H9 (cell line): ENCODE measurements at regions not wholly inside any gene's neighbourhood (a gene's known extent, or its start where the extent isn't known, plus 50 kb on each side); places are given as distances from the start of the nearest gene placed in this dataset.

Source experiments
- DNase-seq: peaks from one replicate; pipeline ENCODE4 v3.0.0-alpha.2; 2017
- H2AFZ ChIP-seq: one replicate; pipeline ENCODE4 v1.6.1; 2013; ENCODE audit warnings: mild to moderate bottlenecking, low read length, control low read depth, moderate library complexity
- H2AK5ac ChIP-seq: 2 replicates; pipeline ENCODE4 v1.6.1; 2013; ENCODE audit warnings: low read length, control low read depth, mixed read lengths; ENCODE audit not compliant: insufficient read length
- H2BK120ac ChIP-seq: one replicate; pipeline ENCODE4 v1.6.1; 2013; ENCODE audit warnings: low read depth, mild to moderate bottlenecking, low read length, control low read depth, inconsistent platforms; ENCODE audit not compliant: poor library complexity, severe bottlenecking
- H2BK12ac ChIP-seq: 2 replicates; pipeline ENCODE4 v1.6.1; 2013; ENCODE audit warnings: low read length, control low read depth, mixed read lengths, low read depth; ENCODE audit not compliant: insufficient read length
- H2BK15ac ChIP-seq: 2 replicates; pipeline ENCODE4 v1.6.1; 2013; ENCODE audit warnings: low read depth, low read length, control low read depth
- H2BK20ac ChIP-seq: one replicate; pipeline ENCODE4 v1.6.1; 2013; ENCODE audit warnings: low read depth, mild to moderate bottlenecking, low read length, control low read depth, inconsistent platforms; ENCODE audit not compliant: poor library complexity, severe bottlenecking
- H2BK5ac ChIP-seq: 2 replicates; pipeline ENCODE4 v1.6.1; 2013; ENCODE audit warnings: low read length, control low read depth, mixed read lengths; ENCODE audit not compliant: insufficient read length
- H3K14ac ChIP-seq: 2 replicates; pipeline ENCODE4 v1.6.1; 2013; ENCODE audit warnings: low read length, control low read depth; ENCODE audit not compliant: insufficient read depth
- H3K18ac ChIP-seq: 2 replicates; pipeline ENCODE4 v1.6.1; 2013; ENCODE audit warnings: low read depth, mild to moderate bottlenecking, mixed read lengths, low read length, control low read depth; ENCODE audit not compliant: insufficient read length
- H3K23ac ChIP-seq: 2 replicates; pipeline ENCODE4 v1.6.1; 2013; ENCODE audit warnings: low read length, control low read depth, mixed read lengths, low read depth; ENCODE audit not compliant: insufficient read length
- H3K23me2 ChIP-seq: 2 replicates; pipeline ENCODE4 v1.6.1; 2013; ENCODE audit warnings: low read depth, mild to moderate bottlenecking, mixed read lengths, low read length, control low read depth; ENCODE audit not compliant: insufficient read length, poor library complexity, severe bottlenecking
- H3K27ac ChIP-seq: 2 replicates; pipeline ENCODE4 v1.5.1; 2013; ENCODE audit warnings: low read length, control low read depth, mixed read lengths, low read depth; ENCODE audit not compliant: insufficient read length
- H3K27me3 ChIP-seq: 2 replicates; pipeline ENCODE4 v1.6.1; 2013; ENCODE audit warnings: low read length, control low read depth, inconsistent platforms; ENCODE audit not compliant: insufficient read depth
- H3K4ac ChIP-seq: 2 replicates; pipeline ENCODE4 v1.6.1; 2013; ENCODE audit warnings: low read depth, mild to moderate bottlenecking, control low read depth, inconsistent platforms, low read length, moderate library complexity
- H3K4me1 ChIP-seq: 2 replicates; pipeline ENCODE4 v1.6.1; 2013; ENCODE audit warnings: low read length, control low read depth, inconsistent platforms; ENCODE audit not compliant: insufficient read depth
- H3K4me2 ChIP-seq: 2 replicates; pipeline ENCODE4 v1.6.1; 2013; ENCODE audit warnings: low read length, control low read depth, mixed read lengths; ENCODE audit not compliant: insufficient read length, insufficient read depth
- H3K56ac ChIP-seq: 2 replicates; pipeline ENCODE4 v1.6.1; 2013; ENCODE audit warnings: low read depth, mild to moderate bottlenecking, mixed read lengths, low read length, control low read depth; ENCODE audit not compliant: insufficient read length
- H3K79me1 ChIP-seq: 2 replicates; pipeline ENCODE4 v1.6.1; 2013; ENCODE audit warnings: low read depth, mild to moderate bottlenecking, moderate library complexity, low read length, control low read depth, inconsistent platforms; ENCODE audit not compliant: insufficient read depth, poor library complexity, severe bottlenecking
- H3K79me2 ChIP-seq: 2 replicates; pipeline ENCODE4 v1.6.1; 2013; ENCODE audit warnings: low read length, control low read depth, inconsistent platforms; ENCODE audit not compliant: insufficient read depth
- H3K9ac ChIP-seq: 2 replicates; pipeline ENCODE4 v1.6.1; 2013; ENCODE audit warnings: low read length, control low read depth, mixed read lengths; ENCODE audit not compliant: insufficient read length; ENCODE audit errors: extremely low read depth
- H3K9me3 ChIP-seq: one replicate; pipeline ENCODE4 v1.6.1; 2013; ENCODE audit warnings: low read depth, low read length, inconsistent platforms; ENCODE audit not compliant: control insufficient read depth
- H3T11ph ChIP-seq: one replicate; pipeline ENCODE4 v1.6.1; 2013; ENCODE audit warnings: mild to moderate bottlenecking, low read length, control low read depth, inconsistent platforms
- H4K20me1 ChIP-seq: one replicate; pipeline ENCODE4 v1.6.1; 2013; ENCODE audit not compliant: control insufficient read depth, insufficient read length, insufficient read depth
- H4K5ac ChIP-seq: 2 replicates; pipeline ENCODE4 v1.6.1; 2013; ENCODE audit warnings: low read depth, mild to moderate bottlenecking, mixed read lengths, low read length, control low read depth; ENCODE audit not compliant: insufficient read length
- H4K8ac ChIP-seq: replicated peaks from 2 replicates; pipeline ENCODE4 v1.6.1; 2013; ENCODE audit warnings: low read length, control low read depth, mixed read lengths, low read depth; ENCODE audit not compliant: insufficient read length
- H4K91ac ChIP-seq: 2 replicates; pipeline ENCODE4 v1.6.1; 2013; ENCODE audit warnings: low read depth, mild to moderate bottlenecking, moderate library complexity, mixed read lengths, low read length, control low read depth; ENCODE audit not compliant: insufficient read length
- H3K27ac Mint-ChIP-seq, 3 experiments: 2 replicates in 2 of 3; 3 replicates in 1 of 3; pipeline ENCODE4 v1.8.0; 2020 to 2021; ENCODE audit warnings: mixed read lengths in 3 of 3, mild to moderate bottlenecking in 1 of 3, moderate library complexity in 1 of 3
- H3K27me3 Mint-ChIP-seq: 2 replicates; pipeline ENCODE4 v1.8.0; 2021; ENCODE audit warnings: low read depth, mild to moderate bottlenecking, moderate library complexity, mixed read lengths
- H3K36me3 Mint-ChIP-seq, 3 experiments: 2 replicates in 2 of 3; 3 replicates in 1 of 3; pipeline ENCODE4 v1.8.0; 2020 to 2021; ENCODE audit warnings: low read depth in 3 of 3, mixed read lengths in 3 of 3; ENCODE audit not compliant: insufficient read depth in 1 of 3
- H3K4me1 Mint-ChIP-seq, 2 experiments: 2 replicates each; pipeline ENCODE4 v1.8.0; 2020; ENCODE audit warnings: mixed read lengths in 2 of 2
- H3K4me3 Mint-ChIP-seq, 2 experiments: 2 replicates in 1 of 2; 3 replicates in 1 of 2; pipeline ENCODE4 v1.8.0; 2020 to 2021; ENCODE audit warnings: mild to moderate bottlenecking in 2 of 2, mixed read lengths in 2 of 2, moderate library complexity in 1 of 2
- H3K9me3 Mint-ChIP-seq, 2 experiments: 2 replicates in 1 of 2; 3 replicates in 1 of 2; pipeline ENCODE4 v1.8.0; 2020; ENCODE audit warnings: mild to moderate bottlenecking in 2 of 2, mixed read lengths in 2 of 2, moderate library complexity in 1 of 2
- CTCF ChIP-seq: fragments of 200-600 bp; sonication (generic); conservative IDR thresholded peaks from 3 replicates; pipeline ENCODE4 v1.8.0; 2021; ENCODE audit warnings: antibody characterized with exemption, mild to moderate bottlenecking
- WGBS: extraction: QIAGEN DNeasy Blood & Tissue Kit; methylation state at CpG from one replicate; pipeline ENCODE4 v1.1.7; 2013; ENCODE audit warnings: missing lambda C conversion rate, low lambda C conversion rate, mixed read lengths; ENCODE audit not compliant: insufficient read length; ENCODE audit errors: extremely low coverage; 5-methylcytosine and 5-hydroxymethylcytosine counted together

DNA sequence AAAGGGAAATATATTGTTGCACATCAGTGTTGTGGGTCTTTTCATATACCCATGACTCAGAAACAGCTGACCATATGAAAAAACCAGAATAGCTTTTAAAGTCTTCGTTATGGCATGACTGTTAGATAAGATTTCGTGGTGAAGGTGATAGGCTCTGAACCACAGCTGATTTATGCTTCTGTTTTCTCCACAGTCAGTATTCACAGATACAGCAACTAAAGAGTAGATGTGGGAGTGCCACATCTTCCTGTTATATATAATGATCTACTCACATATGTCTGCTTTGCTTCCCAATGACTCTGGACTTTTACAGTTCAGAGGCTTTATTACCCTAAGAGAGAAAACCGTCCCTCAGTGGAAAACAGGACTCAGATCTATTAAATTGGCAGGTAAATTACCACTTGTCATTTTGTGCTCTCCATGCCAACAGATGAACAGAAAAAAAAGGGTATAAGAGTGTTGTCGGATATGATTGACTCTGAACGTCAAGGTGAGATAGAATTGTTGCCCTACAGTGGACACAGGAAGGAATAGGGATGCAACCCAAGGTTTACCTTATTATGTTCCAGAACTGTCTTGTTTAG lies 1037.1 kb downstream of the GALC start:
- DNase-seq = no peak
- Histone ChIP-seq H4K8ac (no peak overlapping the region), H3K79me2 (no peaks in the 10 kb centered on the region), H3K27ac (no peak overlapping the region), H3K23ac (no peak overlapping the region), H3K14ac (no peak overlapping the region), H3T11ph (no peak overlapping the region), H2BK15ac (no peak overlapping the region), H3K4me1 (no peaks in the 10 kb centered on the region), H3K23me2 (no peaks in the 10 kb centered on the region), H3K4ac (no peak overlapping the region), H2BK20ac (no peak overlapping the region), H3K9me3 (no peaks in the 10 kb centered on the region), H3K18ac (no peak overlapping the region), H4K20me1 (no peaks in the 10 kb centered on the region), H3K79me1 (no peaks in the 10 kb centered on the region), H4K91ac (no peak overlapping the region), H2BK12ac (no peak overlapping the region), H3K27me3 (no peaks in the 10 kb centered on the region), H4K5ac (no peak overlapping the region), H2AK5ac (no peak overlapping the region), H2BK120ac (no peak overlapping the region), H2AFZ (no peak overlapping the region), H3K56ac (no peak overlapping the region), H3K9ac (no peak overlapping the region), H3K4me2 (no peak overlapping the region), H2BK5ac (no peak overlapping the region)
- no CpG with 5 or more reads among the region's 5 CpGs for WGBS
- Mint-ChIP-seq H3K9me3 (no peaks in the 10 kb centered on the region), H3K4me1 (peaks cover 9 to 10% of the 10 kb centered on the region in 2 experiments; a peak in 3 of 4 replicates), H3K27ac (no peak overlapping the region), H3K36me3 (no peaks in the 10 kb centered on the region), H3K4me3 (no peak overlapping the region), H3K27me3 (no peaks in the 10 kb centered on the region)
- TF ChIP-seq CTCF = no peak
